Neutrophil (primary cell): ENCODE measurements at regions not wholly inside any gene's neighbourhood (a gene's known extent, or its start where the extent isn't known, plus 50 kb on each side); places are given as distances from the start of the nearest gene placed in this dataset.

Source experiments
- H3K27ac ChIP-seq: fragments of 200-600 bp; sonication (generic); 2 replicates; pipeline ENCODE4 v1.5.1; 2016; ENCODE audit warnings: mild to moderate bottlenecking, moderate library complexity
- H3K27me3 ChIP-seq: fragments of 200-600 bp; sonication (generic); 2 replicates; pipeline ENCODE4 v1.6.0; 2016; ENCODE audit warnings: mild to moderate bottlenecking
- H3K36me3 ChIP-seq: fragments of 200-600 bp; sonication (generic); 2 replicates; pipeline ENCODE4 v1.5.1; 2017
- H3K4me1 ChIP-seq, 2 experiments: fragments of 200-600 bp in 1 of 2; sonication (generic) in 1 of 2; 1 replicate in 1 of 2; 2 replicates in 1 of 2; pipeline versions ENCODE4 v1.5.1 to v1.6.1; 2013 to 2016; ENCODE audit warnings: low read depth in 1 of 2, low read length in 1 of 2, mild to moderate bottlenecking in 1 of 2, moderate library complexity in 1 of 2; ENCODE audit not compliant: control insufficient read depth in 1 of 2, insufficient read depth in 1 of 2
- H3K4me3 ChIP-seq, 2 experiments: fragments of 200-600 bp in 1 of 2; sonication (generic) in 1 of 2; 1 replicate in 1 of 2; 2 replicates in 1 of 2; pipeline ENCODE4 v1.5.1; 2013 to 2016; ENCODE audit warnings: low read depth in 1 of 2, low read length in 1 of 2, mild to moderate bottlenecking in 1 of 2, moderate library complexity in 1 of 2
- H3K9me3 ChIP-seq: fragments of 200-600 bp; sonication (generic); 2 replicates; pipeline ENCODE4 v1.5.1; 2016
- CTCF ChIP-seq: fragments of 200-600 bp; sonication (generic); IDR thresholded peaks from 2 replicates; pipeline ENCODE4 v1.5.1; 2016; ENCODE audit warnings: antibody characterized with exemption

GRCh38 chr1:38777464-38777957 is 82.1 kb downstream of the RRAGC start:
- H3K27me3 ChIP-seq, result peaks cover 59% of the 10 kb centered on the region
- no peak overlapping the region for H3K4me3 ChIP-seq
- TF ChIP-seq CTCF, result no peak

GRCh38 chr1:38776466-38777065 is 83.0 kb downstream of the RRAGC start:
- H3K27me3 ChIP-seq, result peaks cover 59% of the 10 kb centered on the region
- H3K4me3 ChIP-seq, result no peak overlapping the region
- no peak for TF ChIP-seq CTCF
- no peak overlapping the region for H3K27ac ChIP-seq
- no peaks in the 10 kb centered on the region for H3K36me3 ChIP-seq
- H3K9me3 ChIP-seq, result no peaks in the 10 kb centered on the region
- no peaks in the 10 kb centered on the region for H3K4me1 ChIP-seq

More at GRCh38 chr1:38777464-38777957, 82.1 kb downstream of the RRAGC start:
- Histone ChIP-seq H3K4me1 (no peaks in the 10 kb centered on the region), H3K27ac (no peak overlapping the region), H3K36me3 (no peaks in the 10 kb centered on the region), H3K9me3 (no peaks in the 10 kb centered on the region)

GRCh38 chr1:38775175-38775845 is 84.3 kb downstream of the RRAGC start:
- Histone ChIP-seq H3K27me3 (peaks cover 52% of the 10 kb centered on the region), H3K4me1 (no peaks in the 10 kb centered on the region)

GRCh38 chr1:38773483-38773882 is 86.1 kb downstream of the RRAGC start:
- no peak overlapping the region for H3K4me3 ChIP-seq
- no peaks in the 10 kb centered on the region for H3K9me3 ChIP-seq
- no peak for TF ChIP-seq CTCF
- H3K36me3 ChIP-seq, result no peaks in the 10 kb centered on the region
- no peaks in the 10 kb centered on the region for H3K4me1 ChIP-seq
- H3K27me3 ChIP-seq, result peaks cover 36% of the 10 kb centered on the region
- no peak overlapping the region for H3K27ac ChIP-seq

More at GRCh38 chr1:38775175-38775845, 84.3 kb downstream of the RRAGC start:
- H3K4me3 ChIP-seq, result no peak overlapping the region
- no peaks in the 10 kb centered on the region for H3K36me3 ChIP-seq
- no peaks in the 10 kb centered on the region for H3K9me3 ChIP-seq
- no peak for TF ChIP-seq CTCF
- H3K27ac ChIP-seq, result no peak overlapping the region

GRCh38 chr1:38772953-38773352 is 86.6 kb downstream of the RRAGC start:
- no peak overlapping the region for H3K27ac ChIP-seq
- H3K36me3 ChIP-seq, result no peaks in the 10 kb centered on the region
- H3K4me1 ChIP-seq, result no peaks in the 10 kb centered on the region
- H3K9me3 ChIP-seq, result no peaks in the 10 kb centered on the region
- H3K27me3 ChIP-seq, result peaks cover 33% of the 10 kb centered on the region
- H3K4me3 ChIP-seq, result no peak overlapping the region
- no peak for TF ChIP-seq CTCF
